MM.1S (cell line): ENCODE measurements at regions not wholly inside any gene's neighbourhood (a gene's known extent, or its start where the extent isn't known, plus 50 kb on each side); places are given as distances from the start of the nearest gene placed in this dataset.

Experiments
- EZH2 ChIP-seq: fragments of 300-600 bp; sonication (generic); optimal IDR thresholded peaks from 2 replicates; pipeline ENCODE3; 2017; ENCODE audit warnings: low read depth, mild to moderate bottlenecking, antibody characterized with exemption, low read length, mixed read lengths
- EZH2phosphoT487 ChIP-seq: fragments of 300-600 bp; sonication (generic); IDR thresholded peaks from 2 replicates; pipeline ENCODE4 v1.6.1; 2018; ENCODE audit warnings: antibody characterized with exemption, low read length
- TF ChIP-seq, protein P1 (sequence below): fragments of 300-600 bp; sonication (generic); IDR thresholded peaks from 2 replicates; pipeline ENCODE4 v1.5.1; 2016; ENCODE audit warnings: antibody characterized with exemption, low read length, mixed read lengths

DNA sequence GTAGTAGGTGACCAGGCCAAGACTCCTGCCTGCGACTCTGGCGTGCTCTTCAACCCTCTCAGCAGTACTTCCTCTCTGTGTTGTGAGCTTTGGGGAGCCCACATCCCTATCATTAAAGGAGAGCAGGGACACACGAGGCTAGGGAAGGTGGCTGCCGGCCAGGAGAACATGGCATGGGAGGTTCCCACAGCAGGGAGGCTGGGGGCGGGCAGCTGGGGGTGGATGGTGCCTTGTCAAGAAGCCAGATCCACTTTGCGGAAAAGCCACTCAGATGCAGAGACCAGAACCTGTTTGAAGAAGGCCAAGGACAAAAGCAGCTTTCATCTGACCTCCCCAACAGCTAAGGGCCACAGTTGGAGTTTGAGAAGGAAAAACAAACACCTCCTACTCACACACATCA lies 198.6 kb downstream of the BCL11B start:
- TF ChIP-seq, protein P1, sequence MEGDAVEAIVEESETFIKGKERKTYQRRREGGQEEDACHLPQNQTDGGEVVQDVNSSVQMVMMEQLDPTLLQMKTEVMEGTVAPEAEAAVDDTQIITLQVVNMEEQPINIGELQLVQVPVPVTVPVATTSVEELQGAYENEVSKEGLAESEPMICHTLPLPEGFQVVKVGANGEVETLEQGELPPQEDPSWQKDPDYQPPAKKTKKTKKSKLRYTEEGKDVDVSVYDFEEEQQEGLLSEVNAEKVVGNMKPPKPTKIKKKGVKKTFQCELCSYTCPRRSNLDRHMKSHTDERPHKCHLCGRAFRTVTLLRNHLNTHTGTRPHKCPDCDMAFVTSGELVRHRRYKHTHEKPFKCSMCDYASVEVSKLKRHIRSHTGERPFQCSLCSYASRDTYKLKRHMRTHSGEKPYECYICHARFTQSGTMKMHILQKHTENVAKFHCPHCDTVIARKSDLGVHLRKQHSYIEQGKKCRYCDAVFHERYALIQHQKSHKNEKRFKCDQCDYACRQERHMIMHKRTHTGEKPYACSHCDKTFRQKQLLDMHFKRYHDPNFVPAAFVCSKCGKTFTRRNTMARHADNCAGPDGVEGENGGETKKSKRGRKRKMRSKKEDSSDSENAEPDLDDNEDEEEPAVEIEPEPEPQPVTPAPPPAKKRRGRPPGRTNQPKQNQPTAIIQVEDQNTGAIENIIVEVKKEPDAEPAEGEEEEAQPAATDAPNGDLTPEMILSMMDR = no peak
- TF ChIP-seq EZH2phosphoT487 (no peak), EZH2 (no peak)
